OCI-LY7 (cell line): ENCODE measurements at regions not wholly inside any gene's neighbourhood (a gene's known extent, or its start where the extent isn't known, plus 50 kb on each side); places are given as distances from the start of the nearest gene placed in this dataset.

Experiments
- BruUV-seq: library from RNA; stranded (reverse); fragments of 400-500 nt; replicated peaks from 2 replicates; lab custom pipeline; 2021; lab: Mats Ljungman, UMichigan
- CTCF ChIA-PET: fragments of 300-600 bp; sonication (Branson Sonifier 250); formaldehyde crosslinking; loops from one replicate; lab custom pipeline; 2022; ENCODE audit warnings: antibody characterized with exemption; ENCODE audit not compliant: unreplicated experiment; lab: Charles Lee
- POLR2A ChIA-PET: fragments of 300-600 bp; sonication (Branson Sonifier 250); formaldehyde crosslinking; loops from one replicate; lab custom pipeline; 2022; ENCODE audit warnings: antibody characterized with exemption; lab: Charles Lee
- DNase-seq: peaks from one replicate; pipeline ENCODE4 v3.0.0-alpha.2; 2015; ENCODE audit warnings: low spot score
- H2AFZ ChIP-seq: fragments of 200-600 bp; sonication (generic), shearing (Covaris generic); 2 replicates; pipeline ENCODE4 v1.6.1; 2014; ENCODE audit warnings: mild to moderate bottlenecking, antibody characterized with exemption, low read length, moderate library complexity
- H3K27ac ChIP-seq: fragments of 200-600 bp; sonication (generic); 2 replicates; pipeline ENCODE4 v1.5.1; 2014; ENCODE audit warnings: mixed run types, low read depth, mild to moderate bottlenecking, moderate library complexity, low read length, inconsistent platforms; ENCODE audit not compliant: poor library complexity, severe bottlenecking
- H3K36me3 ChIP-seq: fragments of 200-600 bp; sonication (generic); 2 replicates; pipeline ENCODE4 v1.6.1; 2014; ENCODE audit warnings: mild to moderate bottlenecking, antibody characterized with exemption, low read length, moderate library complexity, mixed read lengths; ENCODE audit not compliant: insufficient read depth
- H3K4me1 ChIP-seq: fragments of 200-600 bp; sonication (generic); 2 replicates; pipeline ENCODE4 v1.5.1; 2014; ENCODE audit warnings: mild to moderate bottlenecking, low read length; ENCODE audit not compliant: insufficient read depth, poor library complexity, severe bottlenecking
- H3K4me2 ChIP-seq: fragments of 200-600 bp; sonication (generic); 2 replicates; pipeline ENCODE4 v1.6.1; 2014; ENCODE audit warnings: mild to moderate bottlenecking, low read length
- H3K4me3 ChIP-seq: fragments of 200-600 bp; sonication (generic); 2 replicates; pipeline ENCODE4 v1.5.1; 2014; ENCODE audit warnings: mild to moderate bottlenecking, low read depth, low read length; ENCODE audit not compliant: poor library complexity, severe bottlenecking
- H3K79me2 ChIP-seq: fragments of 200-600 bp; sonication (generic); 2 replicates; pipeline ENCODE4 v1.6.1; 2016; ENCODE audit warnings: low read depth, mild to moderate bottlenecking, low read length, moderate library complexity, mixed read lengths; ENCODE audit not compliant: insufficient read depth
- H3K9me2 ChIP-seq: fragments of 200-600 bp; sonication (generic); 2 replicates; pipeline ENCODE4 v1.6.1; 2016; ENCODE audit warnings: mild to moderate bottlenecking, low read length, mixed read lengths; ENCODE audit not compliant: insufficient read depth
- H3K9me3 ChIP-seq: fragments of 200-600 bp; sonication (generic); 2 replicates; pipeline ENCODE4 v1.6.1; 2014; ENCODE audit warnings: mild to moderate bottlenecking, mixed run types, low read length, mixed read lengths
- H4K20me1 ChIP-seq: fragments of 200-600 bp; sonication (generic); 2 replicates; pipeline ENCODE4 v1.6.1; 2014; ENCODE audit warnings: mild to moderate bottlenecking, antibody characterized with exemption, low read length, moderate library complexity, mixed read lengths; ENCODE audit not compliant: insufficient read depth
- CTCF ChIP-seq: fragments of 200-600 bp; sonication (generic); conservative IDR thresholded peaks from 2 replicates; pipeline ENCODE4 v1.5.1; 2014; ENCODE audit warnings: mild to moderate bottlenecking, antibody characterized with exemption, low read length, moderate library complexity, mixed read lengths
- EZH2phosphoT487 ChIP-seq: fragments of 200-600 bp; sonication (generic); IDR thresholded peaks from 2 replicates; pipeline ENCODE4 v1.6.1; 2018; ENCODE audit warnings: low read depth, borderline replicate concordance, mild to moderate bottlenecking, mixed run types, antibody characterized with exemption, low read length, moderate library complexity, mixed read lengths
- intact Hi-C: fragments of 100-400 bp; cut with micrococcal nuclease; formaldehyde crosslinking; loops from one replicate; pipeline ENCODE4 v1.10.0; 2022; ENCODE audit not compliant: unreplicated experiment

- Histone ChIP-seq H3K79me2 (no peaks in the 10 kb centered on the region), H3K9me2 (no peaks in the 10 kb centered on the region), H3K4me3 (no peak overlapping the region), H2AFZ (no peak overlapping the region), H3K27ac (no peak overlapping the region), H3K4me1 (no peaks in the 10 kb centered on the region), H3K9me3 (no peaks in the 10 kb centered on the region), H3K4me2 (no peak overlapping the region), H3K36me3 (no peaks in the 10 kb centered on the region), H4K20me1 (no peaks in the 10 kb centered on the region)
- no peak for TF ChIP-seq EZH2phosphoT487
- no peak for TF ChIP-seq CTCF
- intact Hi-C loops: no loop called here
- ChIA-PET CTCF (no interaction called here), POLR2A (no interaction called here)
- no TSS peak for BruUV-seq
- no peak for DNase-seq
Measured at GRCh38 chr4:28432348-28433025, 1571.8 kb downstream of the STIM2 start.

- no peaks in the 10 kb centered on the region for H4K20me1 ChIP-seq
- DNase-seq: no peak
- intact Hi-C loops: no loop called here
- H3K4me1 ChIP-seq: no peaks in the 10 kb centered on the region
- no peaks in the 10 kb centered on the region for H3K79me2 ChIP-seq
- no peak overlapping the region for H2AFZ ChIP-seq
- BruUV-seq: no TSS peak
- CTCF ChIA-PET: no interaction called here
- H3K27ac ChIP-seq: no peak overlapping the region
- no peak overlapping the region for H3K4me2 ChIP-seq
- POLR2A ChIA-PET: interaction anchor here (0.6 kb wide), 1 partner anchor 164 kb away, joined by 9 read pairs; no protein-coding TSS in a partner anchor
- H3K9me3 ChIP-seq: no peaks in the 10 kb centered on the region
- H3K9me2 ChIP-seq: no peaks in the 10 kb centered on the region
- no peaks in the 10 kb centered on the region for H3K36me3 ChIP-seq
- H3K4me3 ChIP-seq: no peak overlapping the region
- TF ChIP-seq CTCF (no peak), EZH2phosphoT487 (no peak)
Measured at GRCh38 chr4:28435314-28435713, 1574.7 kb downstream of the STIM2 start.
